ENCODE measurements at regions not wholly inside any gene's neighbourhood (a gene's known extent, or its start where the extent isn't known, plus 50 kb on each side); places are given as distances from the start of the nearest gene placed in this dataset.
"Not testable (repeated sequence)": the region's sequence is repeated elsewhere in the genome, so short reads cannot be mapped to it uniquely, and the experiment has no call there.

GRCh38 chr5:92691955-92692354, 889.1 kb downstream of the NR2F1-AS1 start:
- TF ChIP-seq CTCF (IDR thresholded peaks at IDR 0.05); ZFX (IDR thresholded peaks at IDR 0.05; ENCODE audit: borderline replicate concordance): not testable (repeated sequence)
